ENCODE measurements at regions not wholly inside any gene's neighbourhood (a gene's known extent, or its start where the extent isn't known, plus 50 kb on each side); places are given as distances from the start of the nearest gene placed in this dataset.

DNA sequence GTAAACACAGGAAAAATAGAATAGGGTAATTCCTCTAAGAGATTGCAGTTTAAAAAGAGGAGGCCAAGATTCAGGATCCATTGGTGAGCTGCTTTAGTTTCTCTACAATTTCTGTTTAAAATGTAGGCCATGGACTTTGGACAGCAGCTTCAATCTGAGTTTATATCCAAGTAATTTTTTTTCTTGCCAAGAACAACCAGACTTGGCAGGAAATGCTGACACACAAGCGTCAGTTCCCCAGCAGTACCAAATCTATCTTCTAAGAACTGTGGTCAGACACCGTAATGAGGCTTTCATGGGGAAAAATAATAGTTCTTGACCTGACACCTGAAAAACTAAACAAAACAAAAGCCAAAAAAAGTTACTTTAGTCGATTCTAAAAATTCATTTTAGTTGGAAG, 528.8 kb downstream of the CSNK1G3 start:
- Mint-ChIP-seq H3K4me3 (no peak overlapping the region), H3K27ac (no peak overlapping the region), H3K27me3 (ENCODE audit: low read depth) (no peaks in the 10 kb centered on the region), H3K4me1 (peaks cover 29% of the 10 kb centered on the region), H3K9me3 (peaks cover 8% of the 10 kb centered on the region), H3K36me3 (no peaks in the 10 kb centered on the region)
- TF ChIP-seq, protein P1, sequence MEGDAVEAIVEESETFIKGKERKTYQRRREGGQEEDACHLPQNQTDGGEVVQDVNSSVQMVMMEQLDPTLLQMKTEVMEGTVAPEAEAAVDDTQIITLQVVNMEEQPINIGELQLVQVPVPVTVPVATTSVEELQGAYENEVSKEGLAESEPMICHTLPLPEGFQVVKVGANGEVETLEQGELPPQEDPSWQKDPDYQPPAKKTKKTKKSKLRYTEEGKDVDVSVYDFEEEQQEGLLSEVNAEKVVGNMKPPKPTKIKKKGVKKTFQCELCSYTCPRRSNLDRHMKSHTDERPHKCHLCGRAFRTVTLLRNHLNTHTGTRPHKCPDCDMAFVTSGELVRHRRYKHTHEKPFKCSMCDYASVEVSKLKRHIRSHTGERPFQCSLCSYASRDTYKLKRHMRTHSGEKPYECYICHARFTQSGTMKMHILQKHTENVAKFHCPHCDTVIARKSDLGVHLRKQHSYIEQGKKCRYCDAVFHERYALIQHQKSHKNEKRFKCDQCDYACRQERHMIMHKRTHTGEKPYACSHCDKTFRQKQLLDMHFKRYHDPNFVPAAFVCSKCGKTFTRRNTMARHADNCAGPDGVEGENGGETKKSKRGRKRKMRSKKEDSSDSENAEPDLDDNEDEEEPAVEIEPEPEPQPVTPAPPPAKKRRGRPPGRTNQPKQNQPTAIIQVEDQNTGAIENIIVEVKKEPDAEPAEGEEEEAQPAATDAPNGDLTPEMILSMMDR (IDR thresholded peaks at IDR 0.05; ENCODE audit: unreplicated experiment) = no peak
- DNase-seq (ENCODE audit: low spot score in 2 of 2, unreplicated experiment in 2 of 2) = no peak

DNA sequence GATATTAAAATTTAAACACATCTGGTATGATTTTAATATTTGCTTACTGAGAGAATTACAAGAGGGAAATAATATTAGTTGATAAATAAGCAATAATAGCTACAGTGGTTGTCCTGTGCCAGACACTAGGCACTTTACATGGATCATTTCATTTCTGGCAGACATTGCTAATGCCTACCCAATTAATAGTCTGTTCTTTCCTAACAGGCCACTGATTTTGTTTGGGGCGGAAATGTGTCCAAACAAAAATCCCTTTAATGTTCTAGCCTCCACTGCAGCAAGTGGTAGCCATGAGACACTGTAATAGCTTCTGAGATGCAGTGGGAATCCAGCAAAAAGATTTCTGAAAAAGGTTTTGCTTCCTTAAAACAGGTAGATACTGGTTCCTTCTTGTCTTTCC, 527.4 kb downstream of the CSNK1G3 start:
- Mint-ChIP-seq H3K27me3 (ENCODE audit: low read depth) (no peaks in the 10 kb centered on the region), H3K27ac (no peak overlapping the region), H3K36me3 (no peaks in the 10 kb centered on the region), H3K4me3 (no peak overlapping the region), H3K4me1 (peaks cover 22% of the 10 kb centered on the region), H3K9me3 (peaks cover 8% of the 10 kb centered on the region)
- no peak for DNase-seq (ENCODE audit: low spot score in 2 of 2, unreplicated experiment in 2 of 2)
- TF ChIP-seq, protein P1 (IDR thresholded peaks at IDR 0.05; ENCODE audit: unreplicated experiment) = no peak

DNA sequence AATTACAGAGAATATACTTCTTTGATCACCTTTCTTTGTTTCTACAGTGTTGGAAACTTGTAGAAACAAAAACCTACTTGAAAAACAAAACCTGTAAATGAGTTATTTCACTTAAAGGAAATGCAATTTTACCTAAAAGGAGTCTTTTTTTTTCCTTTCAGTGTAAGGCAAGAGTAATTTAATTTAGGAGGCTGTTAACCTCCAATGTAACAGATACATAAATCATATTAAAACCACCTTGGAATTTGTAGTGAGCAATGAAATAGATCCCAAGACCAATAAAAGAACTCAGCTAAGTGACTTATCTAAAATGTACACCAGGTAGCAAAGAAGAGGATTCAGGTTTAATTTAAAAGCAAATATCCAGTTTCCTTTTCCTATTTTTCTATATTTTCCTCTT, 524.8 kb downstream of the CSNK1G3 start:
- H3K4me1 Mint-ChIP-seq = peaks cover 28% of the 10 kb centered on the region
- no peak overlapping the region for H3K4me3 Mint-ChIP-seq
- no peak overlapping the region for H3K27ac Mint-ChIP-seq
- no peak for DNase-seq (ENCODE audit: low spot score in 2 of 2, unreplicated experiment in 2 of 2)
- no peaks in the 10 kb centered on the region for H3K36me3 Mint-ChIP-seq
- TF ChIP-seq, protein P1 (IDR thresholded peaks at IDR 0.05; ENCODE audit: unreplicated experiment) = no peak
- H3K9me3 Mint-ChIP-seq = peaks cover 7% of the 10 kb centered on the region
- H3K27me3 Mint-ChIP-seq (ENCODE audit: low read depth) = no peaks in the 10 kb centered on the region

DNA sequence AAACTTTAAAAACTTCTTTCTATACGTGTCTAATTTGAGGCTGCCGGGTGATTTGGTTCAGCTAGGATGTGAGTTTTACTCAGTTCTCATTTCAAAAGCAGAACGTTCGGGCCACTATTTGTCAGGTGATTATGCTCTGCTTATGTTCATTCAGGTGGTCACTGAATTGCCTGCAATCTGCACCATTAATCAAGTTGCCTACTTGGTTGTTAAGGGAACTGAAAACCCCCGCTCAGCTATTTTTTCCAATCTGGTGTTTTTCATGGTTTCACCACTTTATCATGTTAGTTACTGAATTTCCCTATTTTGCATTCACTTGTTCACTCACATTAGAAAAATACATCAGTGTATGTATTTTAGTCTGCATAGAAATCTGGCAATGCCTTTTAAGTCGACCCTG, 523.0 kb downstream of the CSNK1G3 start:
- Mint-ChIP-seq H3K9me3 (no peaks in the 10 kb centered on the region), H3K4me1 (peaks cover 35% of the 10 kb centered on the region), H3K4me3 (no peak overlapping the region), H3K27ac (no peak overlapping the region), H3K27me3 (ENCODE audit: low read depth) (no peaks in the 10 kb centered on the region), H3K36me3 (no peaks in the 10 kb centered on the region)
- DNase-seq (ENCODE audit: low spot score in 2 of 2, unreplicated experiment in 2 of 2) = no peak
- TF ChIP-seq, protein P1 (IDR thresholded peaks at IDR 0.05; ENCODE audit: unreplicated experiment) = no peak

DNA sequence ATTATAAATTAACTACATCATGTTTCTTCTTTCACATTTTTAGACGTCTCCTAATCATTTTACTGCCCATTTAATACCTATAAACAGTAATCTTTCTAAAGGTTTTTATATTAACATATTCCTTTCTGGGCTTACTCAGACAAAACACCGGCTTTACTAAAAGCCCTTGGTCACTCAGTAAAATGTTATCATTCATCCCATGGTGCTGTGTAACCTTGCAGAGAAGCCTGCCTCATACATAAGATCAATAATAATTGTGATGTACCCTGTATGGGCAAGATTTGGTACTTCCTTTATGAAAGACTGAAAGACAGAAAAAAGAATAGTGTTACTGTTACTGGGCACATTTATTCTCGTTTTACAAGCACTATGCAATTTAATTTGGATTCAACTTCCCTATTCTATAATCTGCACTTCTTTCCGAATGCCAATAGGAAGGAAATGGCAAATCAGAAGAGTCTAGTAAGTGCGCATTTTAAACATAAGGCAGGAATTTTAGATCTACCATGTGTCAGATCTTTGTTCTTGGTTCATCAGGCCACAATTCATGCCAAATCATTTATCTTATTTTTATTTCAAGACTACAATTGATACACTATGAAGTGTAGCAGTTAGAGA, 522.2 kb downstream of the CSNK1G3 start:
- no peak for DNase-seq (ENCODE audit: low spot score in 2 of 2, unreplicated experiment in 2 of 2)
- Mint-ChIP-seq H3K4me1 (peaks cover 42% of the 10 kb centered on the region), H3K36me3 (no peaks in the 10 kb centered on the region), H3K4me3 (no peak overlapping the region), H3K27me3 (ENCODE audit: low read depth) (no peaks in the 10 kb centered on the region), H3K27ac (no peak overlapping the region), H3K9me3 (no peaks in the 10 kb centered on the region)
- TF ChIP-seq, protein P1 (IDR thresholded peaks at IDR 0.05; ENCODE audit: unreplicated experiment) = no peak

DNA sequence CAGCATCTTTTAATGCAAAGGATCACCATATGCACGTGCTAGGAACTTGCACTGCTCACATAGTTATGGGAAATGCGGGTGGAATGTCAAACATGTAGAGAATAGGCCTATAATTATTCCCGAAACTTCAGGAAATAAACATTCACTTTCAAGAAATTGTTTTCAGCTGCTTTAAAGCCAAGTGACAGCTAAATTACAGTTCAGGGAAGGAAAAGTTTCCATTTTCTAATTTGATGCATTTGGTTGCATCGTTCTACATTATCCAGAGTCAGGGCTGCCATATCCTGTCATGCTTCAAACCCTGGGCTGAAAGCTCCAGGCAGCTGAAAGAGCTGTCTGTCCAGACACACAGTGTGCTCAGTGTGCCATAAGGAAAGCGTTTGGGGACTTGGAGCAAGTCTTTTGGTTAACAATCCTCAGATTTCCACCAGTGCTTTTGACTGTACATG, 518.1 kb downstream of the CSNK1G3 start:
- no peaks in the 10 kb centered on the region for H3K27me3 Mint-ChIP-seq (ENCODE audit: low read depth)
- no peaks in the 10 kb centered on the region for H3K36me3 Mint-ChIP-seq
- H3K4me3 Mint-ChIP-seq = no peak overlapping the region
- H3K9me3 Mint-ChIP-seq = no peaks in the 10 kb centered on the region
- H3K27ac Mint-ChIP-seq = no peak overlapping the region
- H3K4me1 Mint-ChIP-seq = peaks cover 28% of the 10 kb centered on the region
- no peak for DNase-seq (ENCODE audit: low spot score in 2 of 2, unreplicated experiment in 2 of 2)
- TF ChIP-seq, protein P1 (IDR thresholded peaks at IDR 0.05; ENCODE audit: unreplicated experiment) = no peak
